CD14-positive monocyte (primary cell): ENCODE measurements at regions not wholly inside any gene's neighbourhood (a gene's known extent, or its start where the extent isn't known, plus 50 kb on each side); places are given as distances from the start of the nearest gene placed in this dataset.
"Not testable (repeated sequence)": the region's sequence is repeated elsewhere in the genome, so short reads cannot be mapped to it uniquely, and the experiment has no call there.

Source experiments
- DNase-seq, 3 donors: peaks; one replicate each; pipeline ENCODE4 v3.0.0-alpha.2; 2011 to 2022
- H2AFZ ChIP-seq: 2 replicates; pipeline ENCODE4 v1.6.0; 2012; ENCODE audit warnings: mild to moderate bottlenecking, low read depth, low read length, inconsistent platforms; ENCODE audit not compliant: insufficient read depth, poor library complexity, severe bottlenecking
- H3K27ac ChIP-seq, 2 donors: 1 replicate in 1 of 2; 2 replicates in 1 of 2; pipeline ENCODE4 v1.5.1; 2012 to 2013; ENCODE audit warnings: low read length in 2 of 2, control low read depth in 1 of 2, inconsistent platforms in 1 of 2, low read depth in 1 of 2, mild to moderate bottlenecking in 1 of 2
- H3K27me3 ChIP-seq, 2 donors: one replicate each; pipeline versions ENCODE4 v1.6.0 to v1.6.1; 2011 to 2013; ENCODE audit warnings: low read length in 2 of 2; ENCODE audit not compliant: control insufficient read depth in 2 of 2, insufficient read depth in 2 of 2
- H3K36me3 ChIP-seq, 2 donors: replicated peaks in 1 of 2; 1 replicate in 1 of 2; 2 replicates in 1 of 2; pipeline versions ENCODE4 v1.5.1 to v1.6.1; 2012 to 2013; ENCODE audit warnings: low read length in 2 of 2, control low read depth in 1 of 2, inconsistent platforms in 1 of 2, mild to moderate bottlenecking in 1 of 2; ENCODE audit not compliant: insufficient read depth in 2 of 2, control insufficient read depth in 1 of 2
- H3K4me1 ChIP-seq, 2 donors: 1 replicate in 1 of 2; 2 replicates in 1 of 2; pipeline versions ENCODE4 v1.5.1 to v1.6.1; 2012 to 2013; ENCODE audit warnings: low read length in 2 of 2, control low read depth in 1 of 2, inconsistent platforms in 1 of 2, mild to moderate bottlenecking in 1 of 2, moderate library complexity in 1 of 2; ENCODE audit not compliant: insufficient read depth in 2 of 2, control insufficient read depth in 1 of 2
- H3K4me2 ChIP-seq: replicated peaks from 2 replicates; pipeline ENCODE3; 2012; ENCODE audit warnings: low read length, moderate library complexity, mild to moderate bottlenecking; ENCODE audit not compliant: poor library complexity, severe bottlenecking; ENCODE audit errors: extremely low read depth
- H3K4me3 ChIP-seq, 3 experiments: fragments of 200-600 bp in 1 of 3; sonication (generic) in 1 of 3; replicated peaks in 1 of 3; 1 replicate in 2 of 3; 2 replicates in 1 of 3; pipeline ENCODE4 v1.5.1; 2011 to 2013; ENCODE audit warnings: low read length in 3 of 3, mild to moderate bottlenecking in 3 of 3, control low read depth in 2 of 3, low read depth in 2 of 3, inconsistent platforms in 1 of 3, moderate library complexity in 1 of 3
- H3K79me2 ChIP-seq: 2 replicates; pipeline ENCODE4 v1.6.0; 2012; ENCODE audit warnings: mild to moderate bottlenecking, control low read depth, inconsistent platforms, low read length, moderate library complexity; ENCODE audit not compliant: insufficient read depth
- H3K9ac ChIP-seq: 2 replicates; pipeline ENCODE4 v1.6.0; 2017; ENCODE audit warnings: low read length, mild to moderate bottlenecking; ENCODE audit not compliant: insufficient read depth, poor library complexity, severe bottlenecking
- H3K9me3 ChIP-seq, 2 donors: replicated peaks in 1 of 2; 1 replicate in 1 of 2; 2 replicates in 1 of 2; pipeline versions ENCODE4 v1.5.1 to v1.6.1; 2012 to 2013; ENCODE audit warnings: low read length in 2 of 2, control low read depth in 1 of 2; ENCODE audit not compliant: control insufficient read depth in 1 of 2, insufficient read depth in 1 of 2
- H4K20me1 ChIP-seq: 2 replicates; pipeline ENCODE4 v1.6.0; 2012; ENCODE audit warnings: mild to moderate bottlenecking, low read length, control low read depth, moderate library complexity; ENCODE audit not compliant: insufficient read depth
- H3K27ac Mint-ChIP-seq, 7 donors: one replicate each; pipeline ENCODE4 v1.8.0; 2020; ENCODE audit warnings: mild to moderate bottlenecking in 7 of 7, mixed read lengths in 7 of 7, moderate library complexity in 6 of 7, inconsistent platforms in 2 of 7
- H3K27me3 Mint-ChIP-seq, 3 donors: one replicate each; pipeline ENCODE4 v1.8.0; 2021 to 2022; ENCODE audit warnings: low read depth in 3 of 3, mild to moderate bottlenecking in 3 of 3, mixed read lengths in 3 of 3, moderate library complexity in 3 of 3, inconsistent platforms in 1 of 3
- H3K36me3 Mint-ChIP-seq, 2 donors: one replicate each; pipeline ENCODE4 v1.8.0; 2020; ENCODE audit warnings: mixed read lengths in 2 of 2, inconsistent platforms in 1 of 2, mild to moderate bottlenecking in 1 of 2
- H3K4me1 Mint-ChIP-seq: one replicate; pipeline ENCODE4 v1.8.0; 2020; ENCODE audit warnings: mild to moderate bottlenecking, mixed read lengths
- H3K4me3 Mint-ChIP-seq, 2 donors: one replicate each; pipeline ENCODE4 v1.8.0; 2020; ENCODE audit warnings: mild to moderate bottlenecking in 2 of 2, mixed read lengths in 2 of 2, moderate library complexity in 1 of 2
- H3K9me3 Mint-ChIP-seq, 7 donors: one replicate each; pipeline ENCODE4 v1.8.0; 2020 to 2022; ENCODE audit warnings: mixed read lengths in 7 of 7, mild to moderate bottlenecking in 6 of 7, moderate library complexity in 6 of 7, inconsistent platforms in 2 of 7
- WGBS: methylation state at CpG from one replicate; pipeline ENCODE4 v1.1.5; 2013; ENCODE audit warnings: missing lambda C conversion rate; ENCODE audit not compliant: insufficient coverage; 5-methylcytosine and 5-hydroxymethylcytosine counted together
- intact Hi-C, 2 donors: fragments of 100-400 bp; cut with micrococcal nuclease; formaldehyde crosslinking; loops; one replicate each; pipeline versions ENCODE4 v1.15.0 to v1.15.1; 2023
- TF ChIP-seq, protein P1 (sequence below): fragments of 200-600 bp; IDR thresholded peaks from one replicate; pipeline ENCODE4 v1.8.0; 2022; ENCODE audit warnings: antibody characterized with exemption, mild to moderate bottlenecking

DNA sequence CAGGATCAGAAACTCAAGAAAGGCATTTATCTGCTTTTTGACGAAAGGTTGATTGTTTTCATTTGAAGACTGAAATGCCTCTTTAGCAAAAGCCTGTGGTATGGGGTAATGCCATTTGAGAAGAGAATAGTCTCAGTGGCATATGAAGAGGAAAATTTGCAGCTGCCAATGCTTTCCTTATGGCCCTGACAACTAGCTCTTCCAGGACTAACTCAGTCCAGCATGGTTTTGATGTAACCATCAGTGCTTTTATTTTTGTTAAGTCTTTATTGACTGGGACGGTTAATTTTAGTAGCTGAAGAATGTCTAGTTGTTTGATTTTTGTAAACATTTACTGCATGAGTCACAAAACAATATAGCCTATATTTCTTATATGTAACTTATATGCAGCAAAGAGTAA lies 158.4 kb downstream of the LNPK start:
- Histone ChIP-seq H3K79me2 (no peaks in the 10 kb centered on the region), H2AFZ (no peak overlapping the region), H3K4me3 (no peak overlapping the region), H3K27me3 (peaks cover 0 to 2% of the 10 kb centered on the region in 2 donors), H3K27ac (no peak overlapping the region), H4K20me1 (no peaks in the 10 kb centered on the region), H3K9me3 (no peaks in the 10 kb centered on the region), H3K36me3 (no peaks in the 10 kb centered on the region), H3K9ac (no peak overlapping the region), H3K4me2 (no peak overlapping the region), H3K4me1 (no peaks in the 10 kb centered on the region)
- DNase-seq, result no peak
- TF ChIP-seq, protein P1, sequence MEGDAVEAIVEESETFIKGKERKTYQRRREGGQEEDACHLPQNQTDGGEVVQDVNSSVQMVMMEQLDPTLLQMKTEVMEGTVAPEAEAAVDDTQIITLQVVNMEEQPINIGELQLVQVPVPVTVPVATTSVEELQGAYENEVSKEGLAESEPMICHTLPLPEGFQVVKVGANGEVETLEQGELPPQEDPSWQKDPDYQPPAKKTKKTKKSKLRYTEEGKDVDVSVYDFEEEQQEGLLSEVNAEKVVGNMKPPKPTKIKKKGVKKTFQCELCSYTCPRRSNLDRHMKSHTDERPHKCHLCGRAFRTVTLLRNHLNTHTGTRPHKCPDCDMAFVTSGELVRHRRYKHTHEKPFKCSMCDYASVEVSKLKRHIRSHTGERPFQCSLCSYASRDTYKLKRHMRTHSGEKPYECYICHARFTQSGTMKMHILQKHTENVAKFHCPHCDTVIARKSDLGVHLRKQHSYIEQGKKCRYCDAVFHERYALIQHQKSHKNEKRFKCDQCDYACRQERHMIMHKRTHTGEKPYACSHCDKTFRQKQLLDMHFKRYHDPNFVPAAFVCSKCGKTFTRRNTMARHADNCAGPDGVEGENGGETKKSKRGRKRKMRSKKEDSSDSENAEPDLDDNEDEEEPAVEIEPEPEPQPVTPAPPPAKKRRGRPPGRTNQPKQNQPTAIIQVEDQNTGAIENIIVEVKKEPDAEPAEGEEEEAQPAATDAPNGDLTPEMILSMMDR, result no peak
- H3K36me3 Mint-ChIP-seq, result no peaks in the 10 kb centered on the region
- H3K9me3 Mint-ChIP-seq, result peaks cover 0 to 9% (median 4%) of the 10 kb centered on the region in 7 donors
- no peak overlapping the region for H3K27ac Mint-ChIP-seq
- 100% methylated on average over 1 of the region's 2 CpGs for WGBS
- H3K4me3 Mint-ChIP-seq, result no peak overlapping the region
- intact Hi-C loops, result no loop called here
- H3K27me3 Mint-ChIP-seq, result peaks cover 0 to 6% (median 5%) of the 10 kb centered on the region in 3 donors
- H3K4me1 Mint-ChIP-seq, result no peaks in the 10 kb centered on the region

DNA sequence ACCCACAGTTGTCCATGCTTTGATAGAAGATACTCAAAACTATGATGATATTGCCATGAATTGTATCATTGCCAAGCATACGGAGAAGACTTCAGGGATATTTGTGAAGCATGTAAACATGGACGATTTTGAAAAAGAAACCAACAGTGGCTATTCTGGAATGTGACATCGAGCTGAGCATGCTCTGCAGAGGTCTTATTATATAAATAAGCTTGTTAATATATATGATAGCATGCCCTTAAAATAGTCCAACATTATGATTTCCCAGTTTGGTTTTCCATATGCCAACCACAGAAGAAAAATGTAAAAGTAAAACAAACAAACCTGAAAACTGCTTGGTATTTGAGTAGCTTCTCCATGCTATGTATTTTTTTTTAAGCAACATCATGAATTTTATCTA lies 159.1 kb downstream of the LNPK start:
- peaks cover 2 to 8% (median 6%) of the 10 kb centered on the region in 3 donors for H3K27me3 Mint-ChIP-seq
- H3K4me1 ChIP-seq, result no peaks in the 10 kb centered on the region
- H3K27ac ChIP-seq, result no peak overlapping the region
- peaks cover 0 to 2% of the 10 kb centered on the region in 2 donors for H3K27me3 ChIP-seq
- no CpG with 5 or more reads among the region's 3 CpGs for WGBS
- H3K4me1 Mint-ChIP-seq, result no peaks in the 10 kb centered on the region
- H3K4me3 Mint-ChIP-seq, result no peak overlapping the region
- intact Hi-C loops, result no loop called here
- no peaks in the 10 kb centered on the region for H3K36me3 ChIP-seq
- no peak overlapping the region for H3K27ac Mint-ChIP-seq
- H2AFZ ChIP-seq, result no peak overlapping the region
- no peaks in the 10 kb centered on the region for H3K36me3 Mint-ChIP-seq
- no peak overlapping the region for H3K4me2 ChIP-seq
- H3K9ac ChIP-seq, result no peak overlapping the region
- no peaks in the 10 kb centered on the region for H3K9me3 ChIP-seq
- no peaks in the 10 kb centered on the region for H3K79me2 ChIP-seq
- H3K9me3 Mint-ChIP-seq, result peaks cover 0 to 6% (median 4%) of the 10 kb centered on the region in 7 donors
- DNase-seq, result no peak
- TF ChIP-seq, protein P1, result no peak
- H3K4me3 ChIP-seq, result no peak overlapping the region
- no peaks in the 10 kb centered on the region for H4K20me1 ChIP-seq

GRCh38 chr2:175840765-175841164 lies 161.3 kb downstream of the LNPK start:
- intact Hi-C loops, H3K4me1 Mint-ChIP-seq, H4K20me1 ChIP-seq, H3K27ac Mint-ChIP-seq, H3K79me2 ChIP-seq, H3K27ac ChIP-seq, H3K4me2 ChIP-seq, H3K4me3 Mint-ChIP-seq, H3K36me3 Mint-ChIP-seq, H3K4me3 ChIP-seq, H3K27me3 Mint-ChIP-seq, H3K9me3 ChIP-seq, H3K9ac ChIP-seq, H3K9me3 Mint-ChIP-seq, H3K36me3 ChIP-seq, DNase-seq, H3K27me3 ChIP-seq, H3K4me1 ChIP-seq, H2AFZ ChIP-seq: not testable (repeated sequence)
- no CpG with 5 or more reads among the region's 3 CpGs for WGBS
